ENCODE measurements at regions not wholly inside any gene's neighbourhood (a gene's known extent, or its start where the extent isn't known, plus 50 kb on each side); places are given as distances from the start of the nearest gene placed in this dataset.

- no peaks in the 10 kb centered on the region for H3K79me2 ChIP-seq (replicated peaks; ENCODE audit: insufficient read depth)
- Mint-ChIP-seq H3K27ac (no peak overlapping the region), H3K9me3 (peaks cover 3% of the 10 kb centered on the region; the same call in 1 of the 3 replicates), H3K27me3 (ENCODE audit: insufficient read depth, low read depth, poor library complexity) (peaks cover 1% of the 10 kb centered on the region), H3K36me3 (ENCODE audit: low read depth) (peaks cover 5% of the 10 kb centered on the region; the same call in 1 of the 3 replicates), H3K4me3 (no peak overlapping the region), H3K4me1 (no peaks in the 10 kb centered on the region)
- no peak overlapping the region for H3K27ac ChIP-seq (ENCODE audit: low read depth)
- no peak for DNase-seq (ENCODE audit: low spot score)
- no peaks in the 10 kb centered on the region for H3F3A ChIP-seq (replicated peaks; ENCODE audit: low read depth)
- H3K4me1 ChIP-seq (ENCODE audit: insufficient read depth), result no peaks in the 10 kb centered on the region
- H3K27me3 ChIP-seq (ENCODE audit: insufficient read depth), result no peaks in the 10 kb centered on the region
- no peak overlapping the region for H3K4me2 ChIP-seq
- peaks cover 6% of the 10 kb centered on the region; the same call in 1 of the 2 replicates for H3K9me2 ChIP-seq (ENCODE audit: insufficient read depth)
- no peak for TF ChIP-seq NANOG (IDR thresholded peaks at IDR 0.05; ENCODE audit: borderline replicate concordance)
- TF ChIP-seq EZH2phosphoT487 (IDR thresholded peaks at IDR 0.05; ENCODE audit: unreplicated experiment), result no peak
- TF ChIP-seq, protein P1, sequence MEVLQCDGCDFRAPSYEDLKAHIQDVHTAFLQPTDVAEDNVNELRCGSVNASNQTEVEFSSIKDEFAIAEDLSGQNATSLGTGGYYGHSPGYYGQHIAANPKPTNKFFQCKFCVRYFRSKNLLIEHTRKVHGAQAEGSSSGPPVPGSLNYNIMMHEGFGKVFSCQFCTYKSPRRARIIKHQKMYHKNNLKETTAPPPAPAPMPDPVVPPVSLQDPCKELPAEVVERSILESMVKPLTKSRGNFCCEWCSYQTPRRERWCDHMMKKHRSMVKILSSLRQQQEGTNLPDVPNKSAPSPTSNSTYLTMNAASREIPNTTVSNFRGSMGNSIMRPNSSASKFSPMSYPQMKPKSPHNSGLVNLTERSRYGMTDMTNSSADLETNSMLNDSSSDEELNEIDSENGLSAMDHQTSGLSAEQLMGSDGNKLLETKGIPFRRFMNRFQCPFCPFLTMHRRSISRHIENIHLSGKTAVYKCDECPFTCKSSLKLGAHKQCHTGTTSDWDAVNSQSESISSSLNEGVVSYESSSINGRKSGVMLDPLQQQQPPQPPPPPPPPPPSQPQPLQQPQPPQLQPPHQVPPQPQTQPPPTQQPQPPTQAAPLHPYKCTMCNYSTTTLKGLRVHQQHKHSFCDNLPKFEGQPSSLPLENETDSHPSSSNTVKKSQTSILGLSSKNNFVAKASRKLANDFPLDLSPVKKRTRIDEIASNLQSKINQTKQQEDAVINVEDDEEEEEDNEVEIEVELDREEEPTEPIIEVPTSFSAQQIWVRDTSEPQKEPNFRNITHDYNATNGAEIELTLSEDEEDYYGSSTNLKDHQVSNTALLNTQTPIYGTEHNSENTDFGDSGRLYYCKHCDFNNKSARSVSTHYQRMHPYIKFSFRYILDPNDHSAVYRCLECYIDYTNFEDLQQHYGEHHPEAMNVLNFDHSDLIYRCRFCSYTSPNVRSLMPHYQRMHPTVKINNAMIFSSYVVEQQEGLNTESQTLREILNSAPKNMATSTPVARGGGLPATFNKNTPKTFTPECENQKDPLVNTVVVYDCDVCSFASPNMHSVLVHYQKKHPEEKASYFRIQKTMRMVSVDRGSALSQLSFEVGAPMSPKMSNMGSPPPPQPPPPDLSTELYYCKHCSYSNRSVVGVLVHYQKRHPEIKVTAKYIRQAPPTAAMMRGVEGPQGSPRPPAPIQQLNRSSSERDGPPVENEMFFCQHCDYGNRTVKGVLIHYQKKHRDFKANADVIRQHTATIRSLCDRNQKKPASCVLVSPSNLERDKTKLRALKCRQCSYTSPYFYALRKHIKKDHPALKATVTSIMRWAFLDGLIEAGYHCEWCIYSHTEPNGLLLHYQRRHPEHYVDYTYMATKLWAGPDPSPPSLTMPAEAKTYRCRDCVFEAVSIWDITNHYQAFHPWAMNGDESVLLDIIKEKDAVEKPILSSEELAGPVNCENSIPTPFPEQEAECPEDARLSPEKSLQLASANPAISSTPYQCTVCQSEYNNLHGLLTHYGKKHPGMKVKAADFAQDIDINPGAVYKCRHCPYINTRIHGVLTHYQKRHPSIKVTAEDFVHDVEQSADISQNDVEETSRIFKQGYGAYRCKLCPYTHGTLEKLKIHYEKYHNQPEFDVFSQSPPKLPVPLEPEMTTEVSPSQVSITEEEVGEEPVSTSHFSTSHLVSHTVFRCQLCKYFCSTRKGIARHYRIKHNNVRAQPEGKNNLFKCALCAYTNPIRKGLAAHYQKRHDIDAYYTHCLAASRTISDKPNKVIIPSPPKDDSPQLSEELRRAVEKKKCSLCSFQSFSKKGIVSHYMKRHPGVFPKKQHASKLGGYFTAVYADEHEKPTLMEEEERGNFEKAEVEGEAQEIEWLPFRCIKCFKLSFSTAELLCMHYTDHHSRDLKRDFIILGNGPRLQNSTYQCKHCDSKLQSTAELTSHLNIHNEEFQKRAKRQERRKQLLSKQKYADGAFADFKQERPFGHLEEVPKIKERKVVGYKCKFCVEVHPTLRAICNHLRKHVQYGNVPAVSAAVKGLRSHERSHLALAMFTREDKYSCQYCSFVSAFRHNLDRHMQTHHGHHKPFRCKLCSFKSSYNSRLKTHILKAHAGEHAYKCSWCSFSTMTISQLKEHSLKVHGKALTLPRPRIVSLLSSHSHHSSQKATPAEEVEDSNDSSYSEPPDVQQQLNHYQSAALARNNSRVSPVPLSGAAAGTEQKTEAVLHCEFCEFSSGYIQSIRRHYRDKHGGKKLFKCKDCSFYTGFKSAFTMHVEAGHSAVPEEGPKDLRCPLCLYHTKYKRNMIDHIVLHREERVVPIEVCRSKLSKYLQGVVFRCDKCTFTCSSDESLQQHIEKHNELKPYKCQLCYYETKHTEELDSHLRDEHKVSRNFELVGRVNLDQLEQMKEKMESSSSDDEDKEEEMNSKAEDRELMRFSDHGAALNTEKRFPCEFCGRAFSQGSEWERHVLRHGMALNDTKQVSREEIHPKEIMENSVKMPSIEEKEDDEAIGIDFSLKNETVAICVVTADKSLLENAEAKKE (CRISPR knock-in tag; IDR thresholded peaks at IDR 0.05), result no peak
- no peak for TF ChIP-seq STAT1 (IDR thresholded peaks at IDR 0.05; ENCODE audit: unreplicated experiment)
- no peak for TF ChIP-seq CREB1 (CRISPR knock-in tag; IDR thresholded peaks at IDR 0.05; ENCODE audit: low read depth)
- TF ChIP-seq ZNF114 (CRISPR knock-in tag; IDR thresholded peaks at IDR 0.05), result no peak
- TF ChIP-seq POLR2AphosphoS5 (IDR thresholded peaks at IDR 0.05; ENCODE audit: low read depth), result no peak
- TF ChIP-seq CTCF (conservative IDR thresholded peaks at IDR 0.05; ENCODE audit: low read depth in 2 of 2), result no peak
- TF ChIP-seq ZNF331 (CRISPR knock-in tag; IDR thresholded peaks at IDR 0.05; ENCODE audit: low read depth), result no peak
- no peak for TF ChIP-seq EZH2 (IDR thresholded peaks at IDR 0.05; ENCODE audit: low read depth, unreplicated experiment)
- TF ChIP-seq JUNB (IDR thresholded peaks at IDR 0.05; ENCODE audit: unreplicated experiment), result no peak
- no peak for TF ChIP-seq REST (IDR thresholded peaks at IDR 0.05; ENCODE audit: unreplicated experiment)
- TF ChIP-seq, protein P2, sequence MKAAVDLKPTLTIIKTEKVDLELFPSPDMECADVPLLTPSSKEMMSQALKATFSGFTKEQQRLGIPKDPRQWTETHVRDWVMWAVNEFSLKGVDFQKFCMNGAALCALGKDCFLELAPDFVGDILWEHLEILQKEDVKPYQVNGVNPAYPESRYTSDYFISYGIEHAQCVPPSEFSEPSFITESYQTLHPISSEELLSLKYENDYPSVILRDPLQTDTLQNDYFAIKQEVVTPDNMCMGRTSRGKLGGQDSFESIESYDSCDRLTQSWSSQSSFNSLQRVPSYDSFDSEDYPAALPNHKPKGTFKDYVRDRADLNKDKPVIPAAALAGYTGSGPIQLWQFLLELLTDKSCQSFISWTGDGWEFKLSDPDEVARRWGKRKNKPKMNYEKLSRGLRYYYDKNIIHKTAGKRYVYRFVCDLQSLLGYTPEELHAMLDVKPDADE (IDR thresholded peaks at IDR 0.05), result no peak
- no peak overlapping the region for H3K4me3 ChIP-seq
- H3K36me3 ChIP-seq (ENCODE audit: insufficient read depth), result no peaks in the 10 kb centered on the region
- H4K20me1 ChIP-seq (replicated peaks; ENCODE audit: insufficient read depth), result no peaks in the 10 kb centered on the region
- ATAC-seq, result no peak
- H2AFZ ChIP-seq, result no peak overlapping the region
Observed at GRCh38 chr4:106704253-106704870, 331.8 kb downstream of the DKK2 start.

Data from GM23338 (cell line).